SU-DHL-6 (cell line): ENCODE measurements at regions not wholly inside any gene's neighbourhood (a gene's known extent, or its start where the extent isn't known, plus 50 kb on each side); places are given as distances from the start of the nearest gene placed in this dataset.

Experiments used
- EZH2phosphoT487 ChIP-seq: fragments of 200-600 bp; sonication (generic), shearing (Covaris generic); conservative IDR thresholded peaks from 2 replicates; pipeline ENCODE4 v1.6.1; 2018; ENCODE audit warnings: mild to moderate bottlenecking, antibody characterized with exemption, low read length, moderate library complexity, mixed read lengths
- TF ChIP-seq, protein P1 (sequence below): fragments of 200-600 bp; sonication (generic); IDR thresholded peaks from one replicate; pipeline ENCODE4 v1.5.1; 2017; ENCODE audit warnings: antibody characterized with exemption, mild to moderate bottlenecking, low read length, moderate library complexity; ENCODE audit not compliant: insufficient read depth, poor library complexity, severe bottlenecking

DNA sequence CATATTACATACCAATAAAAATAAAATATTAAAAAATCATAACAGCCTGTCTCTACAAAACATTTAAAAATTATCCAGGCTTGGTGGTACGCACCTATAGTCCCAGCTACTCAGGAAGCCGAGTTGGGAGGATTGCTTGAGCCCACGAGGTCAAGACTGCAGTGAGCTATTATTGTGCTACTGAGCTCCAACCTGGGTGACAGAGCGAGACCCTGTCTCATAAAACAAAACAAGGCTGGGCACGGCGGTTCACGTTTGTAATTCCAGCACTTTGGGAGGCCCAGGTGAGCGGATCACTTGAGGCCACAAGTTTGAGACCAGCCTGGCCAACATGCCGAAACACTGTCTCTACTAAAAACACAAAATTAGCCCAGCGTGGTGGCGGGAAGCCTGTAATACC is 52.2 kb upstream of the LSM14A start:
- TF ChIP-seq, protein P1, sequence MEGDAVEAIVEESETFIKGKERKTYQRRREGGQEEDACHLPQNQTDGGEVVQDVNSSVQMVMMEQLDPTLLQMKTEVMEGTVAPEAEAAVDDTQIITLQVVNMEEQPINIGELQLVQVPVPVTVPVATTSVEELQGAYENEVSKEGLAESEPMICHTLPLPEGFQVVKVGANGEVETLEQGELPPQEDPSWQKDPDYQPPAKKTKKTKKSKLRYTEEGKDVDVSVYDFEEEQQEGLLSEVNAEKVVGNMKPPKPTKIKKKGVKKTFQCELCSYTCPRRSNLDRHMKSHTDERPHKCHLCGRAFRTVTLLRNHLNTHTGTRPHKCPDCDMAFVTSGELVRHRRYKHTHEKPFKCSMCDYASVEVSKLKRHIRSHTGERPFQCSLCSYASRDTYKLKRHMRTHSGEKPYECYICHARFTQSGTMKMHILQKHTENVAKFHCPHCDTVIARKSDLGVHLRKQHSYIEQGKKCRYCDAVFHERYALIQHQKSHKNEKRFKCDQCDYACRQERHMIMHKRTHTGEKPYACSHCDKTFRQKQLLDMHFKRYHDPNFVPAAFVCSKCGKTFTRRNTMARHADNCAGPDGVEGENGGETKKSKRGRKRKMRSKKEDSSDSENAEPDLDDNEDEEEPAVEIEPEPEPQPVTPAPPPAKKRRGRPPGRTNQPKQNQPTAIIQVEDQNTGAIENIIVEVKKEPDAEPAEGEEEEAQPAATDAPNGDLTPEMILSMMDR, result no peak
- TF ChIP-seq EZH2phosphoT487, result no peak
